ENCODE measurements at regions not wholly inside any gene's neighbourhood (a gene's known extent, or its start where the extent isn't known, plus 50 kb on each side); places are given as distances from the start of the nearest gene placed in this dataset.
"Not testable (repeated sequence)": the region's sequence is repeated elsewhere in the genome, so short reads cannot be mapped to it uniquely, and the experiment has no call there.

DNA sequence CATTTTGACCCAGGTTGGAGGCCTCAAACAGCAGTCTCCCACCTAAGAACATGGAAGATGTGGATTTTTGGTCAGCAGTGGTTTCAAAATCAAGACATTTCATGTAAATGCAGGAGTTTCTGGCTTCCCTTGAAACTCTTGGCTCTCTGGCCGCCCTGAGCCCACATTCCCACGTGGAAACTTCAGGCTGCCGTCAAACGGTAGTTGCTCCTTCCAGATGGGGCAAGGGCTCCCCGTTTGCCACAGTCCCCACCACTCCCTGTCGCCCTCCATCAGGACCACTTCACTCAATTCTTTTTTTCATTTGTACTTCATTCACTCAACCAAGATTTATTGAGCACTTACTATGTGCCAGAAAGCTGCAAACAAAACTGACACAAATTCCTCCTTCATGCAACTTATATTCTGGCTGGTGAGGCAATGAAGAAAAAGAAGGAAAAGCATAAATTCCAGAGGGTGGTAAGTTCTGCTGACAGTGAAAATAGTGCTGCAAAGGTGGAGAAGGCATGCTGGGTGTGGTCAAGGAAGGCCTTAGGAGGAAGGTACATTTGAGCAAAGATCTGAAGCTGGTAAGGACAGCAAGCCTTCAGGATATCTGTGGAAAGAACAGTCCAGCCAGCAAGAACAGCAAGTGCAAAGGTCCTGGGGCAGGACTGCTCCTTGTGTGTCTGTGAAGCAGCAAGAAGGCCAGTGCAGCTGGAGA lies 62.9 kb upstream of the PTPN1 start:
- H3K36me3 Mint-ChIP-seq (ENCODE audit: unreplicated experiment) = no peaks in the 10 kb centered on the region
- H3K9me3 Mint-ChIP-seq (ENCODE audit: unreplicated experiment) = no peaks in the 10 kb centered on the region
- no peak overlapping the region for H3K27ac Mint-ChIP-seq (ENCODE audit: unreplicated experiment)
- H3K4me1 Mint-ChIP-seq (ENCODE audit: unreplicated experiment) = peaks cover 30% of the 10 kb centered on the region
- no peaks in the 10 kb centered on the region for H3K27me3 Mint-ChIP-seq (ENCODE audit: unreplicated experiment)
- TF ChIP-seq, protein P1, sequence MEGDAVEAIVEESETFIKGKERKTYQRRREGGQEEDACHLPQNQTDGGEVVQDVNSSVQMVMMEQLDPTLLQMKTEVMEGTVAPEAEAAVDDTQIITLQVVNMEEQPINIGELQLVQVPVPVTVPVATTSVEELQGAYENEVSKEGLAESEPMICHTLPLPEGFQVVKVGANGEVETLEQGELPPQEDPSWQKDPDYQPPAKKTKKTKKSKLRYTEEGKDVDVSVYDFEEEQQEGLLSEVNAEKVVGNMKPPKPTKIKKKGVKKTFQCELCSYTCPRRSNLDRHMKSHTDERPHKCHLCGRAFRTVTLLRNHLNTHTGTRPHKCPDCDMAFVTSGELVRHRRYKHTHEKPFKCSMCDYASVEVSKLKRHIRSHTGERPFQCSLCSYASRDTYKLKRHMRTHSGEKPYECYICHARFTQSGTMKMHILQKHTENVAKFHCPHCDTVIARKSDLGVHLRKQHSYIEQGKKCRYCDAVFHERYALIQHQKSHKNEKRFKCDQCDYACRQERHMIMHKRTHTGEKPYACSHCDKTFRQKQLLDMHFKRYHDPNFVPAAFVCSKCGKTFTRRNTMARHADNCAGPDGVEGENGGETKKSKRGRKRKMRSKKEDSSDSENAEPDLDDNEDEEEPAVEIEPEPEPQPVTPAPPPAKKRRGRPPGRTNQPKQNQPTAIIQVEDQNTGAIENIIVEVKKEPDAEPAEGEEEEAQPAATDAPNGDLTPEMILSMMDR (IDR thresholded peaks at IDR 0.05) = no peak
- no peak overlapping the region for H3K4me3 Mint-ChIP-seq (ENCODE audit: unreplicated experiment)
- no peak for DNase-seq (ENCODE audit: extremely low spot score, unreplicated experiment)

DNA sequence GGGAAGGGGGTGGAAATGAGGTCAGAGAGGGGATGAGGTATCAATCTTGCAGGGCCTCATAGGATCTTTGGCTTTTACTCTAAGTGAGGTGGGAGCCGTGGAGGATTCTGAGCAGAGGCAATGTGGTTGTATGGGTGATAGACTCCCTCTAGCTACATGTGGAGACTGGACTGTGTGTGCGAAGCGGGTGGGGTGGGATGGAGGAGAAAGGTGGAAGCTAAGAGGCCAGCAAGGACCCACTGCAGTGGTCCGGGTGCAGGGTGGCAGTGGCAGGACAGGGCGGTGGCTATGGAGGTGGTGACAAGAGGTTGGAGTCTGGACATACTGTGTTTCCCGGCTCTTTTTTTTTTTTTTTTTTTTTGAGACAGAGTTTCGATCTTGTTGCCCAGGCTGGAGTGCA lies 62.4 kb upstream of the PTPN1 start:
- DNase-seq (ENCODE audit: extremely low spot score, unreplicated experiment) = no peak
- Mint-ChIP-seq H3K27ac (ENCODE audit: unreplicated experiment) (no peak overlapping the region), H3K4me1 (ENCODE audit: unreplicated experiment) (peaks cover 30% of the 10 kb centered on the region), H3K36me3 (ENCODE audit: unreplicated experiment) (no peaks in the 10 kb centered on the region), H3K27me3 (ENCODE audit: unreplicated experiment) (no peaks in the 10 kb centered on the region), H3K9me3 (ENCODE audit: unreplicated experiment) (no peaks in the 10 kb centered on the region), H3K4me3 (ENCODE audit: unreplicated experiment) (no peak overlapping the region)
- TF ChIP-seq, protein P1 (IDR thresholded peaks at IDR 0.05) = no peak

DNA sequence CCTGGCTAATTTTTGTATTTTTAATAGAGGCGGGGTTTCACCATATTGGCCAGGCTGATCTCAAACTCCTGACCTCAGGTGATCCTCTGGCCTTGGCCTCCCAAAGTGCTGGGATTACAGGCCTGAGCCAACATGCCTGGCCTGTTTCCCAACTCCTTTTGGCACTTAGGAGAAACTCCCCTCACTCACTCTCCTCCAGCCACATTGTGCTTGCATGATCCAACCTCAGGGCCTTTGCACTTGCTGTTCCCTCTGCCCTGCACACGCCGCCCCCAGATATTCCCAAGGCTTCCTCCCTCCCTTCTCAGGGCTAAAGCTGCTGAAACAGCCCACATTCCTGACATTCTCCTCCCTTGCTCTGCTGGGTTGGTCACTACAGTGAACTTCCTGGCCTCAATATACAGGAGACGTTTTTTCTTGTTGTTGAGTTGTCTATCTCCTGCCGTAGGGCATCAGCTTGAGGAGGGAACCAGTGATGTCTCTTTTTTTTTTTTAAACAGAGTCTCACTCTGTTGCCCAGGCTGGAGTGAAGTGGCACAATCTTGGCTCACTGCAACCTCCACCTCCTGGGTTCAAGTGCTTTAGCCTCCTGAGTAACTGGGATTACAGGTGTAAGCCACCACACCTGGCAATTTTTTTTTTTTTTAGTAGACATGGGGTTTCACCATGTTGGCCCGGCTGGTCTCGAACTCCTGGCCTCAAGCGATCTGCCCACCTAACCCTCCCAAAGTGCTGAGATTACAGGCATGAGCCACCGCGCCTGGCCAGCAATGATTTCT lies 61.4 kb upstream of the PTPN1 start:
- not testable (repeated sequence) for H3K27me3 Mint-ChIP-seq (ENCODE audit: unreplicated experiment); H3K27ac Mint-ChIP-seq (ENCODE audit: unreplicated experiment); DNase-seq (ENCODE audit: extremely low spot score, unreplicated experiment); H3K9me3 Mint-ChIP-seq (ENCODE audit: unreplicated experiment); H3K36me3 Mint-ChIP-seq (ENCODE audit: unreplicated experiment); H3K4me3 Mint-ChIP-seq (ENCODE audit: unreplicated experiment)
- H3K4me1 Mint-ChIP-seq (ENCODE audit: unreplicated experiment) = peaks cover 30% of the 10 kb centered on the region

DNA sequence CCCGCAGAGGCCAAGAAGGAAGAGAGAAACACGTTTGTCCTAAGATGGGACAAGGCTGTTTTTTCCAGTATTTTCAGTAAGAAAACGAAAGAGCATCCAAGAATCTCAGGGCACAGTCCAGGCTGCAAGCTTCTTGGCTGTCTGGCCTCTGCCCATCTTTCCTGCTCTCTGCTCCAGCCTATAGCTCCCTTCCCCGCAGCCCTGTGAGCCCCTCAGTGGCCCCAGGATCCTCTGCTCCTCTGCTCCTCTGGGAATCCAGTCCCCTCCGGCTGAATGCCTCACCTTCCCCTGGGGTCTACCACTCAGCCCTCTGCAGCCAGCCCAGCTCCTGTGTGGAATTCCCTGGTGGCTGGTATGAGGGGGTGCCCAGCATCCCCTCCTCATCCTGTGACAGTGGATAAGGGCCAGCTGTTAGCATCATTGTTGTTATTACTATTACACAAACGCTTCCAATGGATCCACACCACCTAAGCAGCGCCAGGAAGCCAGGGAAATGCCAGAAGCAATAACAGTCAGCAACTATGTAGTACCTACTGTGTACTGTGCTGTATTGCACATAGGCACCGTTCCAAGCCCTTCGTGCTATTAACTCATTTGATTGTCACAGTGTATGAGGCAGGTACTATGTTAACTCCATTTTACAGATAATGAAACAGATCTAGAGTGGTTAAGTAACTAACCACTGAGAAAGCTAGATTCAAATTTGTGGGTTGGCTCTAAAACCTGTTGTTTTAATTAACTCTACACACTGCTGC lies 60.3 kb upstream of the PTPN1 start:
- Mint-ChIP-seq H3K4me3 (ENCODE audit: unreplicated experiment) (no peak overlapping the region), H3K4me1 (ENCODE audit: unreplicated experiment) (peaks cover 30% of the 10 kb centered on the region), H3K27me3 (ENCODE audit: unreplicated experiment) (no peaks in the 10 kb centered on the region), H3K36me3 (ENCODE audit: unreplicated experiment) (no peaks in the 10 kb centered on the region), H3K27ac (ENCODE audit: unreplicated experiment) (no peak overlapping the region), H3K9me3 (ENCODE audit: unreplicated experiment) (no peaks in the 10 kb centered on the region)
- TF ChIP-seq, protein P1 (IDR thresholded peaks at IDR 0.05) = no peak
- no peak for DNase-seq (ENCODE audit: extremely low spot score, unreplicated experiment)

DNA sequence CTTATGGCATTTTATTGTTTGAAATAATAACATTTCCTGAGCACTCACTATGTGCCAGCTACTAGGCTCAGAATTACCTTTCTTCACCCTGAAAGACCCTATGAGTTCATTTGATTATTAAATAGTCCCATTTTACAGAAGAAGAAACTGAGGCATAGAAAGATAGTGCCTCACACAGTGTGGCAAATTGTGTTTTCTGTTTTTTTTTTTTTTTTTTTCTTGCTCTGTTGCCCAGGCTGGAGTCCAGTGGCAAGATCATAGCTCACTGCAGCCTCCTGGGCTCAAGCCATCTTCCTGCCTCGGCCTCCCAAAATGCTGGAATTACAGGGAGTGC lies 59.7 kb upstream of the PTPN1 start:
- H3K4me1 Mint-ChIP-seq (ENCODE audit: unreplicated experiment) = peaks cover 30% of the 10 kb centered on the region
- DNase-seq (ENCODE audit: extremely low spot score, unreplicated experiment) = no peak
- TF ChIP-seq, protein P1 (IDR thresholded peaks at IDR 0.05) = no peak
- no peaks in the 10 kb centered on the region for H3K27me3 Mint-ChIP-seq (ENCODE audit: unreplicated experiment)
- H3K9me3 Mint-ChIP-seq (ENCODE audit: unreplicated experiment) = no peaks in the 10 kb centered on the region
- H3K27ac Mint-ChIP-seq (ENCODE audit: unreplicated experiment) = peak overlapping the region; percentile 80
- no peaks in the 10 kb centered on the region for H3K36me3 Mint-ChIP-seq (ENCODE audit: unreplicated experiment)
- peak overlapping the region; percentile 39 for H3K4me3 Mint-ChIP-seq (ENCODE audit: unreplicated experiment)
